Heart left ventricle (tissue), 16 donors: ENCODE measurements at regions not wholly inside any gene's neighbourhood (a gene's known extent, or its start where the extent isn't known, plus 50 kb on each side); places are given as distances from the start of the nearest gene placed in this dataset.

Experiments
- ATAC-seq, 4 donors: fragments of 200-7000 bp; cut with Tn5 transposase; one replicate each; pipeline ENCODE4 v1.9.1; 2020 to 2022; ENCODE audit warnings: moderate library complexity in 4 of 4, mild to moderate bottlenecking in 3 of 4, moderate number of reproducible peaks in 1 of 4
- DNase-seq, 5 donors: peaks; one replicate each; pipeline ENCODE4 v3.0.0-alpha.2; 2020
- H3K27ac ChIP-seq, 12 donors: fragments of 200-600 bp; sonication (generic) in 4 of 12; one replicate each; pipeline versions ENCODE4 v1.5.0 to v1.8.0; 2016 to 2022; ENCODE audit warnings: mild to moderate bottlenecking in 2 of 12
- H3K27me3 ChIP-seq, 9 donors: fragments of 200-600 bp; sonication (generic) in 2 of 9; one replicate each; pipeline versions ENCODE4 v1.5.1 to v1.8.0; 2016 to 2022; ENCODE audit warnings: mild to moderate bottlenecking in 3 of 9
- H3K36me3 ChIP-seq, 9 donors: fragments of 200-600 bp; sonication (generic) in 2 of 9; one replicate each; pipeline versions ENCODE4 v1.5.0 to v1.8.0; 2018 to 2022; ENCODE audit warnings: mild to moderate bottlenecking in 2 of 9
- H3K4me1 ChIP-seq, 12 donors: fragments of 200-600 bp; sonication (generic) in 4 of 12; one replicate each; pipeline versions ENCODE4 v1.5.0 to v1.8.0; 2016 to 2022; ENCODE audit warnings: mild to moderate bottlenecking in 3 of 12
- H3K4me3 ChIP-seq, 12 donors: fragments of 200-600 bp; sonication (generic) in 4 of 12; one replicate each; pipeline versions ENCODE4 v1.5.0 to v1.8.0; 2017 to 2022; ENCODE audit warnings: mild to moderate bottlenecking in 9 of 12, moderate library complexity in 4 of 12
- H3K9me3 ChIP-seq, 12 donors: fragments of 200-600 bp; sonication (generic) in 4 of 12; one replicate each; pipeline versions ENCODE4 v1.5.0 to v1.8.0; 2016 to 2022; ENCODE audit warnings: mild to moderate bottlenecking in 1 of 12
- CTCF ChIP-seq, 12 donors: fragments of 200-600 bp; sonication (generic) in 4 of 12; IDR thresholded peaks; one replicate each; pipeline versions ENCODE4 v1.5.0 to v1.8.0; 2018 to 2022; ENCODE audit warnings: antibody characterized with exemption in 12 of 12, mild to moderate bottlenecking in 5 of 12
- POLR2A ChIP-seq, 2 donors: fragments of 450-650 bp; IDR thresholded peaks; one replicate each; pipeline ENCODE4 v1.6.1; 2017; ENCODE audit warnings: antibody characterized with exemption in 2 of 2, mild to moderate bottlenecking in 2 of 2, moderate library complexity in 2 of 2
- WGBS, 4 donors: extraction: QIAGEN DNeasy Blood & Tissue Kit in 2 of 4; methylation state at CpG; one replicate each; pipeline versions ENCODE4 v1.1.5 to v1.1.7; 2013 to 2018; 5-methylcytosine and 5-hydroxymethylcytosine counted together
- intact Hi-C, 10 donors: fragments of 100-400 bp; cut with DNase I; formaldehyde crosslinking; loops; one replicate each; pipeline versions ENCODE4 v1.11.1 to v1.14.2; 2022
- donor health status: ischemic (EF 13 %, LVEDD 7.1; RV severe dilation, severe dysfunction).
- donor health status: healthy with polysubstance abuse.
- donor health status: DM: no; HTN: yes; CAD: no.
- donor health status: DM: no; HTN: no; CAD: no.
- donor health status: ischemic (EF 25% LVEDD 6.9; RV normal size, moderate dysfunction).
- donor health status: ischemic (EF 25% LVEDD 5.7; RV mildly dilated, moderate dysfunction).
- donor health status: healthy.
- donor health status: DM: yes; HTN: yes; CAD: no.
- donor health status: ischemic (EF 35%, LVEDD 5.7; RV mildly dilated, moderate dysfunction).
- donor health status: nonischemic (EF 11% LVEDD 7.7; RV severe dilation, severe dysfunction).
- donor health status: DM: yes; HTN: yes; CAD: no.
- donor health status: PGD.
- donor health status: ischemic (EF 29% LVEDD 5.4; RV normal size, mild dysfunction).
- donor health status: nonischemic (EF 23%, LVEDD 6.1; RV moderate dilation, normal function).

DNA sequence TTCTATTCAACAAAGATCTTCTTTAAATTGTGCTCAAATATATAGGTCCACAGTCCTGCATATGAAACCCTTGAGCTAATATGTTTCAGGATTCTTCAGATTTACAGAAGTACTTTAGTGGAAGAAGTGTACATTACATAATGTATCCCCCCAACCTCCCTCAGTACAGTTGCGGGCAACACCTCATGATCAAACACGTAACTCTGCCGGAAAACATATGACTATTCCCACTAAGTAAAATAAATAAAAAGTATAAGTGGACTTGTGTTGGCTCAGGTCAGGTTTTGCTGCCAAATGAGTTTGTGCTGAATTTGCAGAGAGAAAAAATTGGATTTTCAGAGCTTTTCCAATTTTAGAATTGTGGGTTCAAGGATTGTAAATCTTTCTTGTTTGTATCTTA is 267.6 kb upstream of the MDFIC2 start:
- no peak for ATAC-seq
- 91 to 99% (median 92%) methylated on average over 3 of the region's 3 CpGs for WGBS, 4 donors
- H3K4me1 ChIP-seq = no peaks in the 10 kb centered on the region
- no peak overlapping the region for H3K4me3 ChIP-seq
- peaks cover 0 to 4% (median 0%) of the 10 kb centered on the region in 9 donors for H3K27me3 ChIP-seq
- no peaks in the 10 kb centered on the region for H3K36me3 ChIP-seq
- DNase-seq = no peak
- intact Hi-C loops = no loop called here
- TF ChIP-seq POLR2A (IDR thresholded peaks at IDR 0.05) (no peak), CTCF (IDR thresholded peaks at IDR 0.05) (no peak)
- H3K27ac ChIP-seq = no peak overlapping the region
- H3K9me3 ChIP-seq = no peaks in the 10 kb centered on the region

DNA sequence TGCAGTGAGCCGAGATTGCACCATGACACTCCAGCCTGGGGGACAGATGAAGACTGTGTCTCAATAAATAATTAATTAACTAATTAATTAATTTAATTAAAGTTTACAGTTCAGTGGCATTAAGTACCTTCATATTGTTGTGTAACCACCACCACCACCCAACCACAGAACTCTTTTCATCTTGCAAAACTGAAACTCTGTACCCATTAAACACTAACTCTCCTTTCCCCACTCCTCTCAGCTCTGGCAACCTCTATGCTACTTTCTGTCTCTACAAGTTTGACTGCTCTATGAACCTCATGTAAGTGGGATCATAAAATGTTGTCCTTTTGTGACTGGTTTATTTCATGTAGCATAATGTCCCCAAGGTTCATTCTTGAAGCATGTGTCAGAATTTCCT is 259.3 kb upstream of the MDFIC2 start:
- Histone ChIP-seq H3K4me3 (no peak overlapping the region), H3K9me3 (no peaks in the 10 kb centered on the region), H3K4me1 (no peaks in the 10 kb centered on the region), H3K27me3 (no peaks in the 10 kb centered on the region), H3K27ac (no peak overlapping the region), H3K36me3 (no peaks in the 10 kb centered on the region)
- intact Hi-C loops = no loop called here
- 83 to 98% (median 94%) methylated on average over 1 of the region's 1 CpG for WGBS, 4 donors
- ATAC-seq (no peak), DNase-seq (no peak)
- TF ChIP-seq CTCF (IDR thresholded peaks at IDR 0.05) (no peak), POLR2A (IDR thresholded peaks at IDR 0.05) (no peak)

- H3K27ac ChIP-seq = no peak overlapping the region
- DNase-seq (no peak), ATAC-seq (no peak)
- H3K27me3 ChIP-seq = no peaks in the 10 kb centered on the region
- H3K36me3 ChIP-seq = no peaks in the 10 kb centered on the region
- 86 to 100% (median 96%) methylated on average over 1 of the region's 1 CpG for WGBS, 4 donors
- H3K4me1 ChIP-seq = no peaks in the 10 kb centered on the region
- TF ChIP-seq POLR2A (IDR thresholded peaks at IDR 0.05) = no peak
- TF ChIP-seq CTCF (IDR thresholded peaks at IDR 0.05) = no peak
- intact Hi-C loops = no loop called here
- no peak overlapping the region for H3K4me3 ChIP-seq
- no peaks in the 10 kb centered on the region for H3K9me3 ChIP-seq
Measured at GRCh38 chr3:70570584-70570983, 258.1 kb upstream of the MDFIC2 start.

GRCh38 chr3:70568626-70569025 is 256.2 kb upstream of the MDFIC2 start:
- Histone ChIP-seq H3K4me1 (no peaks in the 10 kb centered on the region), H3K27ac (no peak overlapping the region), H3K36me3 (no peaks in the 10 kb centered on the region), H3K4me3 (no peak overlapping the region), H3K27me3 (no peaks in the 10 kb centered on the region), H3K9me3 (peaks cover 0 to 6% (median 0%) of the 10 kb centered on the region in 12 donors)
- TF ChIP-seq CTCF (IDR thresholded peaks at IDR 0.05) (no peak), POLR2A (IDR thresholded peaks at IDR 0.05) (no peak)
- intact Hi-C loops = no loop called here
- DNase-seq (no peak), ATAC-seq (no peak)
- 82 to 91% (median 86%) methylated on average over 7 of the region's 7 CpGs for WGBS, 4 donors
